AG04449 (cell line): ENCODE measurements at regions not wholly inside any gene's neighbourhood (a gene's known extent, or its start where the extent isn't known, plus 50 kb on each side); places are given as distances from the start of the nearest gene placed in this dataset.

Experiments
- CTCF ChIA-PET: fragments of 350-600 bp; formaldehyde crosslinking; extraction: SDS; loops from one replicate; lab custom pipeline; 2021; ENCODE audit warnings: antibody characterized with exemption; lab: Yijun Ruan, JAX
- POLR2A ChIA-PET: fragments of 400-600, 350-600 bp; formaldehyde crosslinking; extraction: SDS; loops from one replicate; lab custom pipeline; 2020; ENCODE audit warnings: antibody characterized with exemption, inconsistent platforms; lab: Yijun Ruan, JAX
- DNase-seq: peaks from one replicate; pipeline ENCODE4 v3.0.0-alpha.2; 2010; ENCODE audit warnings: low read depth, low spot score
- H3K4me3 ChIP-seq: 2 replicates; pipeline ENCODE4 v1.5.1; 2011; ENCODE audit warnings: low read depth, mild to moderate bottlenecking, control low read depth, low read length
- CTCF ChIP-seq: IDR thresholded peaks from one replicate; pipeline ENCODE4 v1.5.1; 2011; ENCODE audit warnings: mild to moderate bottlenecking, moderate library complexity, low read length, control low read depth, inconsistent platforms; ENCODE audit not compliant: insufficient read depth; ENCODE audit errors: missing control alignments

- ChIA-PET POLR2A (no interaction called here), CTCF (no interaction called here)
Observed at GRCh38 chr3:174423936-174424335, 435.2 kb upstream of the NAALADL2 start.

GRCh38 chr3:174424656-174425055 is 434.5 kb upstream of the NAALADL2 start:
- CTCF ChIA-PET: no interaction called here
- POLR2A ChIA-PET: no interaction called here
- DNase-seq: no peak
- no peak for TF ChIP-seq CTCF
- H3K4me3 ChIP-seq: no peak overlapping the region

More at GRCh38 chr3:174423936-174424335, 435.2 kb upstream of the NAALADL2 start:
- no peak overlapping the region for H3K4me3 ChIP-seq
- no peak for DNase-seq
- no peak for TF ChIP-seq CTCF

- CTCF ChIA-PET: interaction anchor here (0.5 to 0.6 kb wide), 2 partner anchors 9 to 141 kb away, joined by 3 to 4 read pairs; no protein-coding TSS in a partner anchor
- H3K4me3 ChIP-seq: no peak overlapping the region
- POLR2A ChIA-PET: no interaction called here
- no peak for TF ChIP-seq CTCF
- DNase-seq: no peak
Observed at GRCh38 chr3:174425422-174425821, 433.7 kb upstream of the NAALADL2 start.

- DNase-seq: no peak
- no peak for TF ChIP-seq CTCF
- no peak overlapping the region for H3K4me3 ChIP-seq
- CTCF ChIA-PET: no interaction called here
- POLR2A ChIA-PET: no interaction called here
Observed at GRCh38 chr3:174430986-174431385, 428.1 kb upstream of the NAALADL2 start.

- ChIA-PET CTCF (no interaction called here), POLR2A (no interaction called here)
- TF ChIP-seq CTCF: no peak
- no peak overlapping the region for H3K4me3 ChIP-seq
- no peak for DNase-seq
Observed at GRCh38 chr3:174431717-174432116, 427.4 kb upstream of the NAALADL2 start.

- CTCF ChIA-PET: no interaction called here
- DNase-seq: no peak
- H3K4me3 ChIP-seq: no peak overlapping the region
- POLR2A ChIA-PET: no interaction called here
- no peak for TF ChIP-seq CTCF
Observed at GRCh38 chr3:174436367-174436766, 422.8 kb upstream of the NAALADL2 start.
